ENCODE measurements at regions not wholly inside any gene's neighbourhood (a gene's known extent, or its start where the extent isn't known, plus 50 kb on each side); places are given as distances from the start of the nearest gene placed in this dataset.

GRCh38 chr13:50119591-50119990 is 104.3 kb downstream of the KCNRG start:
- DNase-seq (ENCODE audit: insufficient read length, low spot score) = no peak
- TF ChIP-seq CTCF (IDR thresholded peaks at IDR 0.05; ENCODE audit: insufficient read depth, missing control alignments) = no peak
- peak; percentile 6 for FAIRE-seq

GRCh38 chr13:50122455-50122854 is 107.2 kb downstream of the KCNRG start:
- TF ChIP-seq CTCF (IDR thresholded peaks at IDR 0.05; ENCODE audit: insufficient read depth, missing control alignments) = no peak
- DNase-seq (ENCODE audit: insufficient read length, low spot score) (no peak), FAIRE-seq (no peak)

- no peak for TF ChIP-seq CTCF (IDR thresholded peaks at IDR 0.05; ENCODE audit: insufficient read depth, missing control alignments)
- FAIRE-seq = no peak
- DNase-seq (ENCODE audit: insufficient read length, low spot score) = no peak
Observed at GRCh38 chr13:50123002-50123401, 107.8 kb downstream of the KCNRG start.

- DNase-seq (ENCODE audit: insufficient read length, low spot score) (no peak), FAIRE-seq (no peak)
- TF ChIP-seq CTCF (IDR thresholded peaks at IDR 0.05; ENCODE audit: insufficient read depth, missing control alignments) = no peak
Observed at GRCh38 chr13:50123515-50123861, 108.2 kb downstream of the KCNRG start.

GRCh38 chr13:50123862-50124535 is 108.8 kb downstream of the KCNRG start:
- FAIRE-seq (no peak), DNase-seq (ENCODE audit: insufficient read length, low spot score) (no peak)
- no peak for TF ChIP-seq CTCF (IDR thresholded peaks at IDR 0.05; ENCODE audit: insufficient read depth, missing control alignments)

GRCh38 chr13:50124536-50125303 is 109.5 kb downstream of the KCNRG start:
- peak; percentile 81 for DNase-seq (ENCODE audit: insufficient read length, low spot score)
- no peak for TF ChIP-seq CTCF (IDR thresholded peaks at IDR 0.05; ENCODE audit: insufficient read depth, missing control alignments)
- no peak for FAIRE-seq

- peak; percentile 38 for DNase-seq (ENCODE audit: insufficient read length, low spot score)
- no peak for FAIRE-seq
- no peak for TF ChIP-seq CTCF (IDR thresholded peaks at IDR 0.05; ENCODE audit: insufficient read depth, missing control alignments)
Observed at GRCh38 chr13:50125304-50125553, 110.0 kb downstream of the KCNRG start.

Measured in D721Med (cell line).